ENCODE measurements at regions not wholly inside any gene's neighbourhood (a gene's known extent, or its start where the extent isn't known, plus 50 kb on each side); places are given as distances from the start of the nearest gene placed in this dataset.

DNA sequence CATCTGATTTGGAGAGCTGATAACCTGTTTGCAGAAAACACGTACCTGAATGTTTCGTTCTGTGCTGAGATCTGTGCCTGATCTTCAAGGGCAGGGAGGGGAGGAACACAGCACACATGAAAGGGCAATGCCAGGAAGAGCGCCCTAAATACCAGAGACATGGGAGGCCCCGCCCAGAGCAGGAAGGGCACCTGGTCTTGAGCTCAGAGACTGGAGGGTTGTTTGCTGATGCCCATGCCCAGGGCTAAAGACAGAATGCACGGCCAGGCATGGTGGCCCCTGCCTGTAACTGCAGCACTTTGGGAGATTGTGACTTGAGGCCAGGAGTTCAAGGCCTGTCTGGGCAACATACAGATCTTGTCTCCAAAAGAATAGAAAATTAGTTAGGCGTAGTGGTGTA lies 183.2 kb downstream of the TUBA3C start:
- TF ChIP-seq, protein P1, sequence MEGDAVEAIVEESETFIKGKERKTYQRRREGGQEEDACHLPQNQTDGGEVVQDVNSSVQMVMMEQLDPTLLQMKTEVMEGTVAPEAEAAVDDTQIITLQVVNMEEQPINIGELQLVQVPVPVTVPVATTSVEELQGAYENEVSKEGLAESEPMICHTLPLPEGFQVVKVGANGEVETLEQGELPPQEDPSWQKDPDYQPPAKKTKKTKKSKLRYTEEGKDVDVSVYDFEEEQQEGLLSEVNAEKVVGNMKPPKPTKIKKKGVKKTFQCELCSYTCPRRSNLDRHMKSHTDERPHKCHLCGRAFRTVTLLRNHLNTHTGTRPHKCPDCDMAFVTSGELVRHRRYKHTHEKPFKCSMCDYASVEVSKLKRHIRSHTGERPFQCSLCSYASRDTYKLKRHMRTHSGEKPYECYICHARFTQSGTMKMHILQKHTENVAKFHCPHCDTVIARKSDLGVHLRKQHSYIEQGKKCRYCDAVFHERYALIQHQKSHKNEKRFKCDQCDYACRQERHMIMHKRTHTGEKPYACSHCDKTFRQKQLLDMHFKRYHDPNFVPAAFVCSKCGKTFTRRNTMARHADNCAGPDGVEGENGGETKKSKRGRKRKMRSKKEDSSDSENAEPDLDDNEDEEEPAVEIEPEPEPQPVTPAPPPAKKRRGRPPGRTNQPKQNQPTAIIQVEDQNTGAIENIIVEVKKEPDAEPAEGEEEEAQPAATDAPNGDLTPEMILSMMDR (IDR thresholded peaks at IDR 0.05), result no peak
- TF ChIP-seq POLR2A (IDR thresholded peaks at IDR 0.05), result no peak
